HepG2 (cell line): ENCODE measurements at regions not wholly inside any gene's neighbourhood (a gene's known extent, or its start where the extent isn't known, plus 50 kb on each side); places are given as distances from the start of the nearest gene placed in this dataset.

Experiments
- ATF2 ChIP-seq: sonication (generic); formaldehyde crosslinking; IDR thresholded peaks from 2 replicates; pipeline ENCODE4 v1.4.0; 2020; ENCODE audit warnings: missing genetic modification reagents
- HDAC1 ChIP-seq: sonication (generic); formaldehyde crosslinking; IDR thresholded peaks from 2 replicates; pipeline ENCODE4 v1.5.1; 2020; ENCODE audit warnings: mild to moderate bottlenecking, missing genetic modification reagents
- RCOR2 ChIP-seq: IDR thresholded peaks from 2 replicates; pipeline ENCODE4 v1.6.1; 2016; ENCODE audit warnings: missing biosample characterization, missing genetic modification reagents
- SETDB1 ChIP-seq: sonication (generic); formaldehyde crosslinking; IDR thresholded peaks from 2 replicates; pipeline ENCODE4 v1.5.1; 2020; ENCODE audit warnings: missing genetic modification reagents, mild to moderate bottlenecking, borderline replicate concordance
- SMYD3 ChIP-seq: sonication (generic); formaldehyde crosslinking; IDR thresholded peaks from 2 replicates; pipeline ENCODE4 v1.8.1; 2023; ENCODE audit warnings: mild to moderate bottlenecking, missing genetic modification reagents
- TAF1 ChIP-seq: sonication (generic); formaldehyde crosslinking; IDR thresholded peaks from 2 replicates; pipeline ENCODE4 v1.4.0; 2020; ENCODE audit warnings: missing genetic modification reagents
- THYN1 ChIP-seq: sonication (generic); formaldehyde crosslinking; IDR thresholded peaks from 2 replicates; pipeline ENCODE4 v1.8.1; 2023; ENCODE audit warnings: low read depth, mild to moderate bottlenecking, moderate library complexity, missing genetic modification reagents, borderline replicate concordance
- ZBTB1 ChIP-seq: sonication (generic); formaldehyde crosslinking; IDR thresholded peaks from 2 replicates; pipeline ENCODE4 v1.4.0; 2020; ENCODE audit warnings: missing genetic modification reagents, borderline replicate concordance
- ZBTB49 ChIP-seq: sonication (generic); formaldehyde crosslinking; IDR thresholded peaks from 2 replicates; pipeline ENCODE4 v1.4.0; 2020; ENCODE audit warnings: missing genetic modification reagents, borderline replicate concordance
- ZNF615 ChIP-seq: sonication (generic); formaldehyde crosslinking; IDR thresholded peaks from 2 replicates; pipeline ENCODE4 v1.5.0; 2020; ENCODE audit warnings: mild to moderate bottlenecking, missing genetic modification reagents, borderline replicate concordance
- ZNF652 ChIP-seq: IDR thresholded peaks from 2 replicates; pipeline ENCODE4 v1.6.1; 2016; ENCODE audit warnings: low read depth, borderline replicate concordance
- TF ChIP-seq, protein P1 (sequence below): sonication (generic); formaldehyde crosslinking; IDR thresholded peaks from 2 replicates; pipeline ENCODE4 v1.5.0; 2020; ENCODE audit warnings: mild to moderate bottlenecking, missing genetic modification reagents

DNA sequence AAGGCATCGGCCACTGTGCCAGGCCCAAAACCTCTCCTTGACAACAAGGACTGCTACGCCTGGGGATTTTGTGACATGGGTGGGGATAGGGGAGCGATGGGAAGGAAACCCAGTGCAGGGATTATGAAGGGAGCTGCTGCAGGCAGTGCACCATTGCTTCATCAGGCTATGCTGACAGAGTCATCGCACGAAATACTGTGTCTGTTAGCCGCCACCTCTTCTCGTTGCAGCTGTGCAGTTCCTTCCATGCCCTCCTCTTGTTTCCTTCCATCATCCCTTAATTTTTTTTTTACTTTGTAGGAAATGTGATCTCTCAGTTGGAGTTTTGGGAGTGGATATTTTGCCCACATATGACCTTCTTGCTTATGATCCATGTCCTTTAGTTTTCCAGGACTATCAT lies 178.7 kb downstream of the RFC3 start (continued):
- TF ChIP-seq RCOR2: no peak
- TF ChIP-seq TAF1 (CRISPR knock-in tag): no peak
- TF ChIP-seq SMYD3 (CRISPR knock-in tag): no peak
- TF ChIP-seq ZNF615: no peak
- TF ChIP-seq SETDB1 (CRISPR knock-in tag): no peak
- no peak for TF ChIP-seq ATF2 (CRISPR knock-in tag)
- TF ChIP-seq ZBTB1: no peak
- TF ChIP-seq THYN1 (CRISPR knock-in tag): no peak
- TF ChIP-seq HDAC1 (CRISPR knock-in tag): no peak
- no peak for TF ChIP-seq ZNF652 (CRISPR knock-in tag)
- TF ChIP-seq ZBTB49 (CRISPR knock-in tag): no peak
- TF ChIP-seq, protein P1, sequence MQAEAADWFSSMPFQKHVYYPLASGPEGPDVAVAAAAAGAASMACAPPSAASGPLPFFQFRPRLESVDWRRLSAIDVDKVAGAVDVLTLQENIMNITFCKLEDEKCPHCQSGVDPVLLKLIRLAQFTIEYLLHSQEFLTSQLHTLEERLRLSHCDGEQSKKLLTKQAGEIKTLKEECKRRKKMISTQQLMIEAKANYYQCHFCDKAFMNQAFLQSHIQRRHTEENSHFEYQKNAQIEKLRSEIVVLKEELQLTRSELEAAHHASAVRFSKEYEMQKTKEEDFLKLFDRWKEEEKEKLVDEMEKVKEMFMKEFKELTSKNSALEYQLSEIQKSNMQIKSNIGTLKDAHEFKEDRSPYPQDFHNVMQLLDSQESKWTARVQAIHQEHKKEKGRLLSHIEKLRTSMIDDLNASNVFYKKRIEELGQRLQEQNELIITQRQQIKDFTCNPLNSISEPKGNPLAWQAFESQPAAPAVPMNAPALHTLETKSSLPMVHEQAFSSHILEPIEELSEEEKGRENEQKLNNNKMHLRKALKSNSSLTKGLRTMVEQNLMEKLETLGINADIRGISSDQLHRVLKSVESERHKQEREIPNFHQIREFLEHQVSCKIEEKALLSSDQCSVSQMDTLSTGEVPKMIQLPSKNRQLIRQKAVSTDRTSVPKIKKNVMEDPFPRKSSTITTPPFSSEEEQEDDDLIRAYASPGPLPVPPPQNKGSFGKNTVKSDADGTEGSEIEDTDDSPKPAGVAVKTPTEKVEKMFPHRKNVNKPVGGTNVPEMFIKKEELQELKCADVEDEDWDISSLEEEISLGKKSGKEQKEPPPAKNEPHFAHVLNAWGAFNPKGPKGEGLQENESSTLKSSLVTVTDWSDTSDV: no peak
